Bronchial epithelial cell (primary cell): ENCODE measurements at regions not wholly inside any gene's neighbourhood (a gene's known extent, or its start where the extent isn't known, plus 50 kb on each side); places are given as distances from the start of the nearest gene placed in this dataset.

ENCODE experiments used
- DNase-seq: peaks from one replicate; pipeline ENCODE4 v3.0.0-alpha.2; 2010; ENCODE audit warnings: low read depth
- FAIRE-seq: peaks from 2 replicates; lab custom pipeline; 2011; peaks lifted over from hg19 to GRCh38; lab: Jason Lieb, UNC
- H3K27me3 ChIP-seq: 2 replicates; pipeline ENCODE4 v1.5.1; 2011; ENCODE audit warnings: low read length; ENCODE audit not compliant: control insufficient read depth, insufficient read depth
- H3K36me3 ChIP-seq: 2 replicates; pipeline ENCODE4 v1.5.1; 2011; ENCODE audit warnings: low read length; ENCODE audit not compliant: control insufficient read depth, insufficient read depth
- H3K4me3 ChIP-seq: 2 replicates; pipeline ENCODE4 v1.5.1; 2011; ENCODE audit warnings: mild to moderate bottlenecking, low read depth, low read length, control low read depth
- TF ChIP-seq, protein P1 (sequence below): IDR thresholded peaks from 2 replicates; pipeline ENCODE4 v1.5.1; 2011; ENCODE audit warnings: mild to moderate bottlenecking, moderate library complexity, low read length, control low read depth, inconsistent platforms; ENCODE audit not compliant: insufficient read depth, severe bottlenecking

DNA sequence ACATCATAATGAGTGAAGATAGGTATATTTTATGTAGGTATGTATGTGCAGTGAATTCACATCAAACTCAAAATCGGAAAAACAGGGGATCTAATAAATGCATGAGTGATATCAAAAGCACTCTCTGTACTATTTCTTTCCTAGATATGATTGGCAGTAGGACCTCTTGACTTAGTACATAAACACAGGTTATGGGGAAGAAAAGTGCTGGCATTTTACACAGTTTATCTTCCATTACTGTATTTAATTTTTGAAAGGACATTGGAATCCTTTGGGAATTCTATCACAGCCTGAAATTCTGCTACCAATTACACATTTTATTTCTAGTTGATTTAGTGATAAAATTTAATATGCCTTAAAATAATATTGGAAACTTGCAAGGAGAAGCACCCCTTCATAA is 470.5 kb upstream of the ONECUT1 start:
- no peak overlapping the region for H3K4me3 ChIP-seq
- no peaks in the 10 kb centered on the region for H3K36me3 ChIP-seq
- TF ChIP-seq, protein P1, sequence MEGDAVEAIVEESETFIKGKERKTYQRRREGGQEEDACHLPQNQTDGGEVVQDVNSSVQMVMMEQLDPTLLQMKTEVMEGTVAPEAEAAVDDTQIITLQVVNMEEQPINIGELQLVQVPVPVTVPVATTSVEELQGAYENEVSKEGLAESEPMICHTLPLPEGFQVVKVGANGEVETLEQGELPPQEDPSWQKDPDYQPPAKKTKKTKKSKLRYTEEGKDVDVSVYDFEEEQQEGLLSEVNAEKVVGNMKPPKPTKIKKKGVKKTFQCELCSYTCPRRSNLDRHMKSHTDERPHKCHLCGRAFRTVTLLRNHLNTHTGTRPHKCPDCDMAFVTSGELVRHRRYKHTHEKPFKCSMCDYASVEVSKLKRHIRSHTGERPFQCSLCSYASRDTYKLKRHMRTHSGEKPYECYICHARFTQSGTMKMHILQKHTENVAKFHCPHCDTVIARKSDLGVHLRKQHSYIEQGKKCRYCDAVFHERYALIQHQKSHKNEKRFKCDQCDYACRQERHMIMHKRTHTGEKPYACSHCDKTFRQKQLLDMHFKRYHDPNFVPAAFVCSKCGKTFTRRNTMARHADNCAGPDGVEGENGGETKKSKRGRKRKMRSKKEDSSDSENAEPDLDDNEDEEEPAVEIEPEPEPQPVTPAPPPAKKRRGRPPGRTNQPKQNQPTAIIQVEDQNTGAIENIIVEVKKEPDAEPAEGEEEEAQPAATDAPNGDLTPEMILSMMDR = no peak
- H3K27me3 ChIP-seq = no peaks in the 10 kb centered on the region
- FAIRE-seq (no peak), DNase-seq (no peak)

DNA sequence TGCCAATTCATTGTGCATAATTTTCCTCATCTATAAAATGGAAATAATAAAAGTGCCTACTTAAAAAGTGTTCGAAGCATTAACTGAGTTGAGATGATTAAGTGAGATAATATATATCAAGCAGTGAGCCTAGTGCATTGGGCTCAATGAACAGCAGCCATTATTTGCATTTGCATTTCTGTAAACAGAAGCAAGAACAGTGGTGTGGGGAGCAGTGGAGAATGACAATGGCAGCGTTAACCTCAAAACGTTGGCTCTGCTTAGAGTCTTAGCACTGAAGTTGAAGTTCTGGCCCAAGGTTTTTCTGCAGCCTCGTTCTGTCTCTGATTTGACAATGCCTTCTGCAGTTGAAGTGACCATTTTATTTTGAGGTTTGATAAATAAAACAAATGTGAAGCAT is 466.3 kb upstream of the ONECUT1 start:
- H3K36me3 ChIP-seq = no peaks in the 10 kb centered on the region
- TF ChIP-seq, protein P1 = no peak
- DNase-seq (no peak), FAIRE-seq (no peak)
- no peaks in the 10 kb centered on the region for H3K27me3 ChIP-seq
- no peak overlapping the region for H3K4me3 ChIP-seq

DNA sequence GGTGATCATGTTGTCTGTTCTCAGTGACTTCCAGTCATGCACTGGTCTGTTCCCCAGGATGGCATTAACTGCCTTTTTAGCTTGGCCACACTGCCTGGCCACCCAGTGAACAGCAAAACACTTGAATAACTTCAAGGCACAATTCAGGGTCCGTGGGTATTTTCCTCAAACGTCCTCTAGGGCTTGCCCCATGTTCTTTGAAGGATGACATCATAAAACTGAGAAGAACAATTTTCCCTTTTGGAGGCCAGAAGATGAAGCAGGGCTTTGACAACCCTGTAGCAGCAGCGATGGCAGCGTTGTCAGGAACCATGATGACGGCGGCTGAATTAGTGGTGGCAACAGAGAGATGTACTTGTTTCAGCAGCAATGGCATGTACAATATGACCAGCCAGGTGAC is 465.9 kb upstream of the ONECUT1 start:
- Histone ChIP-seq H3K4me3 (no peak overlapping the region), H3K36me3 (no peaks in the 10 kb centered on the region), H3K27me3 (no peaks in the 10 kb centered on the region)
- FAIRE-seq = no peak
- no peak for DNase-seq
- TF ChIP-seq, protein P1 = no peak

- no peaks in the 10 kb centered on the region for H3K27me3 ChIP-seq
- H3K4me3 ChIP-seq = no peak overlapping the region
- no peak for FAIRE-seq
- no peaks in the 10 kb centered on the region for H3K36me3 ChIP-seq
- TF ChIP-seq, protein P1 = no peak
- no peak for DNase-seq
Observed at GRCh38 chr15:53251996-53252395, 461.9 kb upstream of the ONECUT1 start.

GRCh38 chr15:53251523-53251922 is 461.4 kb upstream of the ONECUT1 start:
- DNase-seq (no peak), FAIRE-seq (no peak)
- TF ChIP-seq, protein P1 = no peak

GRCh38 chr15:53247041-53247708 is 457.0 kb upstream of the ONECUT1 start:
- no peak overlapping the region for H3K4me3 ChIP-seq
- H3K27me3 ChIP-seq = no peaks in the 10 kb centered on the region
- TF ChIP-seq, protein P1 = no peak
- no peaks in the 10 kb centered on the region for H3K36me3 ChIP-seq
- FAIRE-seq (no peak), DNase-seq (no peak)

More at GRCh38 chr15:53251523-53251922, 461.4 kb upstream of the ONECUT1 start:
- Histone ChIP-seq H3K4me3 (no peak overlapping the region), H3K27me3 (no peaks in the 10 kb centered on the region), H3K36me3 (no peaks in the 10 kb centered on the region)
